ENCODE measurements at regions not wholly inside any gene's neighbourhood (a gene's known extent, or its start where the extent isn't known, plus 50 kb on each side); places are given as distances from the start of the nearest gene placed in this dataset.

- Histone ChIP-seq H3K9me3 (no peaks in the 10 kb centered on the region), H3K36me3 (no peaks in the 10 kb centered on the region), H3K4me3 (replicated peaks in 1 of 3) (no peak overlapping the region), H3K4me1 (no peaks in the 10 kb centered on the region), H3K27me3 (no peaks in the 10 kb centered on the region), H3K27ac (no peak overlapping the region)
- intact Hi-C loops (cut with DNase I): no loop called here
- TF ChIP-seq CTCF (IDR thresholded peaks at IDR 0.05) (no peak), POLR2A (IDR thresholded peaks at IDR 0.05) (no peak)
- no peak for DNase-seq
Observed at GRCh38 chr5:165201771-165202518, 1696.5 kb downstream of the MAT2B start.

- no peaks in the 10 kb centered on the region for H3K36me3 ChIP-seq
- intact Hi-C loops (cut with DNase I): no loop called here
- H3K27ac ChIP-seq: no peak overlapping the region
- H3K4me1 ChIP-seq: no peaks in the 10 kb centered on the region
- no peaks in the 10 kb centered on the region for H3K9me3 ChIP-seq
- H3K4me3 ChIP-seq (replicated peaks in 1 of 3): no peak overlapping the region
- no peaks in the 10 kb centered on the region for H3K27me3 ChIP-seq
- no peak for DNase-seq
- 89 to 91% methylated on average over 3 of the region's 3 CpGs for whole genome bisulfite sequencing, 2 donors
- no peak for TF ChIP-seq POLR2A (IDR thresholded peaks at IDR 0.05)
- no peak for TF ChIP-seq CTCF (IDR thresholded peaks at IDR 0.05)
Observed at GRCh38 chr5:165202519-165202910, 1697.1 kb downstream of the MAT2B start.

- Histone ChIP-seq H3K27me3 (no peaks in the 10 kb centered on the region), H3K4me3 (replicated peaks in 1 of 3) (no peak overlapping the region), H3K36me3 (no peaks in the 10 kb centered on the region), H3K4me1 (no peaks in the 10 kb centered on the region), H3K27ac (no peak overlapping the region), H3K9me3 (no peaks in the 10 kb centered on the region)
- TF ChIP-seq POLR2A (IDR thresholded peaks at IDR 0.05) (no peak), CTCF (IDR thresholded peaks at IDR 0.05) (peak in 5 of 6 experiments; percentile 19 to 70 (median 58))
- no peak for DNase-seq
- intact Hi-C loops (cut with DNase I): no loop called here
- WGBS, 2 donors: 0 to 2% methylated on average over 1 of the region's 1 CpG
Observed at GRCh38 chr5:165209101-165209727, 1703.8 kb downstream of the MAT2B start.

DNA sequence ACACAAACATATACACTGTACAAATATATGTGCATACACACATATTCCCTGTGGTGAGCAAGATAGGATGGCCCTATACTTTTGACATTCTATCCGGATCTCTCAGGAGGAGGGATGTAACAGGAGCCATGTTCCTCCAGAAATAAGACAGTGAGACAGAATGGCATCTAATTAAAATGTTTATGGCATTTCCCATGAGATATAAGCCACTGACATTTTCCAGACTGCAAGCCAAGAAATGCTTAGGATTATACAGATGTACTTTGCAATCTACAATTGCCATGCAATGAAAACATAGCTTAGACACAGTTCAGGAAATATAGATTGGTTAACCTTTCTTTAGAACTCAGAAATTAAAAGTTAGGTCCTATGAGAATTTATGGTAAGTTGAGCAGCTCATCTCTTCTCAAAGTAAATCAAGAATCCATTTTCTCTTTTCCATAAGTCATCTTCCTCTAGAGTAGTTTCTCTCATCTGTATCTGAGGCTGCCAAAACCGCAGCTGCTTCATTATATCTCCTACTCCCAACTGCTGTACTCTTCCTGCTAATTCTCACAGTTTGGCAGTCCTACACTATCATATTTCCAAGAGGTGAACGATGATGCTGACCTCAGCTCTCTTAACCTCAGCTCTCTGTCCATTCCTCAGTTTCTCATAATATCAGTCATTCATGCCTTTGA, 1719.1 kb downstream of the MAT2B start:
- no peak for TF ChIP-seq CTCF (IDR thresholded peaks at IDR 0.05)
- no peak for TF ChIP-seq POLR2A (IDR thresholded peaks at IDR 0.05)
- Histone ChIP-seq H3K27me3 (no peaks in the 10 kb centered on the region), H3K4me1 (no peaks in the 10 kb centered on the region), H3K9me3 (no peaks in the 10 kb centered on the region), H3K4me3 (replicated peaks in 1 of 3) (no peak overlapping the region), H3K27ac (no peak overlapping the region), H3K36me3 (no peaks in the 10 kb centered on the region)
- 71 to 73% methylated on average over 3 of the region's 3 CpGs for WGBS, 2 donors
- intact Hi-C loops (cut with DNase I): no loop called here
- DNase-seq: no peak

DNA sequence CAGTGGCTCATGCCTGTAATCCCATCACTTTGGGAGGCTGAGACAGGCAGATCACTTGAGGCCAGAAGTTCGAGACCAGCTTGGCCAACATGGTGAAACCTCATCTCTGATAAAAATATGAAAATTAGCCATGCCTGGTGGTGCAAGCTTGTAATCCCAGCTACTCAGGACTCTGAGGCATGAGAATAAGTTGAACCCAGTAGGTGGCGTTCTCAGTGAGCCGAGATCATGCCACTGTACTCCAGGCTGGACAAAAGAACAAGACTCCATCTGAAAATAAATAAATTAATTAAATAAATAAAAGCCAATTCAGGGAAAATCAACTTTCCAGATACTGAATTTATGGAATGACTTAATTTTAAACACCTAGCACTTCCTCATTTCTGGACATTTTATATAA, 1722.1 kb downstream of the MAT2B start:
- intact Hi-C loops (cut with DNase I): no loop called here
- Histone ChIP-seq H3K27ac (no peak overlapping the region), H3K9me3 (no peaks in the 10 kb centered on the region), H3K4me3 (replicated peaks in 1 of 3) (no peak overlapping the region), H3K4me1 (no peaks in the 10 kb centered on the region), H3K27me3 (no peaks in the 10 kb centered on the region), H3K36me3 (no peaks in the 10 kb centered on the region)
- 90 to 93% methylated on average over 3 of the region's 3 CpGs for WGBS, 2 donors
- no peak for TF ChIP-seq POLR2A (IDR thresholded peaks at IDR 0.05)
- no peak for TF ChIP-seq CTCF (IDR thresholded peaks at IDR 0.05)
- no peak for DNase-seq

Data from thyroid gland (tissue), 4 donors.